Endothelial cell (in vitro differentiated cells): ENCODE measurements at regions not wholly inside any gene's neighbourhood (a gene's known extent, or its start where the extent isn't known, plus 50 kb on each side); places are given as distances from the start of the nearest gene placed in this dataset.

Experiments used
- DNase-seq: peaks from one replicate; pipeline ENCODE4 v3.0.0; 2021; ENCODE audit warnings: low spot score
- H3K27ac Mint-ChIP-seq: one replicate; pipeline ENCODE4 v1.8.0; 2021; ENCODE audit warnings: mixed read lengths, inconsistent platforms; ENCODE audit not compliant: unreplicated experiment
- H3K27me3 Mint-ChIP-seq: one replicate; pipeline ENCODE4 v1.8.0; 2021; ENCODE audit warnings: mild to moderate bottlenecking, moderate library complexity, mixed read lengths, inconsistent platforms; ENCODE audit not compliant: unreplicated experiment
- H3K36me3 Mint-ChIP-seq: one replicate; pipeline ENCODE4 v1.8.0; 2021; ENCODE audit warnings: mild to moderate bottlenecking, low read depth, mixed read lengths, inconsistent platforms; ENCODE audit not compliant: unreplicated experiment
- H3K4me1 Mint-ChIP-seq: one replicate; pipeline ENCODE4 v1.8.0; 2021; ENCODE audit warnings: mild to moderate bottlenecking, mixed read lengths, inconsistent platforms; ENCODE audit not compliant: unreplicated experiment
- H3K4me3 Mint-ChIP-seq: one replicate; pipeline ENCODE4 v1.8.0; 2021; ENCODE audit warnings: mild to moderate bottlenecking, mixed read lengths, inconsistent platforms; ENCODE audit not compliant: unreplicated experiment
- H3K9me3 Mint-ChIP-seq: one replicate; pipeline ENCODE4 v1.8.0; 2021; ENCODE audit warnings: mixed read lengths, inconsistent platforms; ENCODE audit not compliant: unreplicated experiment
- TF ChIP-seq, protein P1 (sequence below): fragments of 200-600 bp; sonication (generic); IDR thresholded peaks from one replicate; pipeline ENCODE4 v1.5.0; 2021; ENCODE audit warnings: antibody characterized with exemption; ENCODE audit not compliant: unreplicated experiment

DNA sequence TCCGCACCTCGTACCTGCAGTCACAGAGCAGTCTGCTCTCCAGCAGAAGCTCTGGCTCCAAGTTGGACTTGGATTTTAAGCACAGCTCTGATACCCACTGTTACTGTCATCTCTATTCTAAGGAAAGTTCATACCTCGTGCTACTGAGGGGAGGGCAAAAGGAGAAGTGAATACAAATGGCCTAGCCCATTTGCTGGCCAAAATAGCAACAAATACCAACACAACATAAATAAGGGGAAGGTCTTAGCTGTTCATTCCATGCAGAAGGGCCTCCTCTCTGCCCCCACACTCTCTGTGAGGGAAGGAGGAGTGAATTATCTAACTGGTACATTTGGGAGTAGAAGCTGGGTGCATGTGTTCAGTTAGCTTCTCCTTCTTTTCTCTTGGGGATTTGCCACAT is 739.4 kb upstream of the RAB6C start:
- H3K4me1 Mint-ChIP-seq, result peaks cover 11% of the 10 kb centered on the region
- TF ChIP-seq, protein P1, sequence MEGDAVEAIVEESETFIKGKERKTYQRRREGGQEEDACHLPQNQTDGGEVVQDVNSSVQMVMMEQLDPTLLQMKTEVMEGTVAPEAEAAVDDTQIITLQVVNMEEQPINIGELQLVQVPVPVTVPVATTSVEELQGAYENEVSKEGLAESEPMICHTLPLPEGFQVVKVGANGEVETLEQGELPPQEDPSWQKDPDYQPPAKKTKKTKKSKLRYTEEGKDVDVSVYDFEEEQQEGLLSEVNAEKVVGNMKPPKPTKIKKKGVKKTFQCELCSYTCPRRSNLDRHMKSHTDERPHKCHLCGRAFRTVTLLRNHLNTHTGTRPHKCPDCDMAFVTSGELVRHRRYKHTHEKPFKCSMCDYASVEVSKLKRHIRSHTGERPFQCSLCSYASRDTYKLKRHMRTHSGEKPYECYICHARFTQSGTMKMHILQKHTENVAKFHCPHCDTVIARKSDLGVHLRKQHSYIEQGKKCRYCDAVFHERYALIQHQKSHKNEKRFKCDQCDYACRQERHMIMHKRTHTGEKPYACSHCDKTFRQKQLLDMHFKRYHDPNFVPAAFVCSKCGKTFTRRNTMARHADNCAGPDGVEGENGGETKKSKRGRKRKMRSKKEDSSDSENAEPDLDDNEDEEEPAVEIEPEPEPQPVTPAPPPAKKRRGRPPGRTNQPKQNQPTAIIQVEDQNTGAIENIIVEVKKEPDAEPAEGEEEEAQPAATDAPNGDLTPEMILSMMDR, result no peak
- no peak for DNase-seq
- no peak overlapping the region for H3K27ac Mint-ChIP-seq
- H3K4me3 Mint-ChIP-seq, result no peak overlapping the region
- H3K36me3 Mint-ChIP-seq, result peaks cover 8% of the 10 kb centered on the region
- H3K27me3 Mint-ChIP-seq, result peaks cover 4% of the 10 kb centered on the region
- no peaks in the 10 kb centered on the region for H3K9me3 Mint-ChIP-seq

DNA sequence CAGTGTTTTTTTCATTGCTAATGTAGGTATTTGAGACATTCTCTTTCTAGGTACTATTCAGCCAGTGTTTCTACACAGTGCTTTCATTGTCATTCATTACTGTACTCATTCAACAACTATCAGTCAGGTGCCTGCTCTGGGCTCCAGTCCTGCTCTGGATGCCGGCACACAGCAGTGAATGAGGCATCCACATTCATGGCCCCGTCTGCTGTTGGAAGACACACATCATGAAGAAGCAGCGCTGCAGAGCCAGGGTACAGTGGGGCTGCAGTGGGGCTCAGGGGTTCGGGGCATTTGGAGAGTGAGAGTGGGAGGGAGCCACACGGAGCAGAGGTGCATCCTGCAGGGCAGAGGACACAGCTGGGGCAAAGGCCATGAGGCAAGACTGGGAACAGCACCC is 737.2 kb upstream of the RAB6C start:
- DNase-seq, result no peak
- peaks cover 11% of the 10 kb centered on the region for H3K4me1 Mint-ChIP-seq
- no peaks in the 10 kb centered on the region for H3K36me3 Mint-ChIP-seq
- H3K4me3 Mint-ChIP-seq, result no peak overlapping the region
- peaks cover 2% of the 10 kb centered on the region for H3K27me3 Mint-ChIP-seq
- H3K9me3 Mint-ChIP-seq, result no peaks in the 10 kb centered on the region
- TF ChIP-seq, protein P1, result no peak
- H3K27ac Mint-ChIP-seq, result no peak overlapping the region

DNA sequence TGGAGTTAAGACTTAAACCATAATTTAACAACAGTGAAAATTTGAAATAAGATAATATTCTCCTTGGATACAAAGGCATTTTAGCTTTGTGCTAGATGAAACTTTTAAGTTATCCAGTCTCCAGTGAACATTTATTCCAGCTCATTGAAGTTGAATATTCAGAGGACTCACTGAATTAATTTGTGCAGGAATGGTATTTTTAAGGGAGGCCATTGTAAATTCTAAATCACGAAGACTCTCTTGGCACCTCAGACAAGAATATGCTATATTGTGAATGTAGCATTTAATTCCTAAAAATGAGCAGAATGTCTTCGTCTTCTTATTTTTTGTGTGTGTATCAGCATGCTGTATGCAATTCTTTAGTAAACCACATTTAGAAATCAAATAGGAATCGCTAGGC is 731.7 kb upstream of the RAB6C start:
- no peak overlapping the region for H3K4me3 Mint-ChIP-seq
- H3K4me1 Mint-ChIP-seq, result no peaks in the 10 kb centered on the region
- H3K27me3 Mint-ChIP-seq, result no peaks in the 10 kb centered on the region
- H3K27ac Mint-ChIP-seq, result no peak overlapping the region
- no peak for DNase-seq
- no peaks in the 10 kb centered on the region for H3K9me3 Mint-ChIP-seq
- H3K36me3 Mint-ChIP-seq, result no peaks in the 10 kb centered on the region
- TF ChIP-seq, protein P1, result no peak

DNA sequence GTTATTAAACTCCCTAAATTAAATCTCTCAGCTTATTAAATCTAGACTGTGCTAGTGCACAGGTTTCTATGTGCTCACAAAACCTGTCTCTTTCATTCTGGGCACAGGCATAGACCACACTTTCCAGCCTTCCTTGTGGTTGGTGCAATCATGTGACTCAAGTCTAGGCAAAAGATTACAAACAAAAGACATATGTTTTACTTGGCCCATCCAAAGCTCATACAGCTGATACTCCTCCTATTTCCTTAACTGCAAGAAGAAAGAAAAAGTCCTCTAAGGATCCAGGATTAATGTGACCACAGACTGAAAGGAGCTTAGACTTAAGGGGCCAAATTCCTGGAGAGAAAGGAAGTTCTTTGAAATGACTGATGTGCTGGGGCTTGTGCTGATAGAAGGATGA is 731.3 kb upstream of the RAB6C start:
- H3K9me3 Mint-ChIP-seq, result no peaks in the 10 kb centered on the region

DNA sequence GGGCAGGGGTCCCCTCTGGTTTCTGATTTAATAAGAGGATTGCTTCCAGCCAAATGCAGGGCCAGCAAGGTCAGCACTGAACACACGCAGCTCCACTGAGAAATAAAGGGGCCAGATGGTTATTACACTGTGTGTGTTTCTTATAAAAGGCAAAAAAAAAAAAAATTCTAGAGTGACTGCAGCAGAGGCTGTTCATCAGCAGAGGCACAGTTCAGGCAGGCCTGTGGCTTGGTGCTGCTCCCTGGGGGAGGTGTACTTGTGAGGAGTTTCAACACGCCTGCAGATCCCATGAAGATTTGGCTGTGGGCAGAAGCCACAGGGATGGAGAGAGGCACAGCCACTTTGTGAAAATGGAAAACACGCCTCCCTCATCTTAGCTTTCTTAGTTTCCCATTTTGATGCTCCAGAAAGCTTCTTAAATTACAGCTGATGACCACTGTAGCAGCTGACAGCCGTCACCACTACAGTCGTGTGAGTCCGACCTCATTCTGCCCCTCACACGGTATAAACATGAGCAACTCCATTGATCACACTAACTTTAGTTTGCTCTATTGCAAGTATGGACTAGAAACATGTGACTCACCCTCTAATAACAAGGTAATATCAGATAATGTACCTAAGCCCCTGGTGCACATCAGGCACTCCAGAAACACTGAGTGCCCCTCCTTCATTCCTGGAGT is 726.5 kb upstream of the RAB6C start:
- TF ChIP-seq, protein P1, result no peak
- no peak for DNase-seq
- no peaks in the 10 kb centered on the region for H3K4me1 Mint-ChIP-seq
- no peak overlapping the region for H3K4me3 Mint-ChIP-seq
- no peaks in the 10 kb centered on the region for H3K9me3 Mint-ChIP-seq
- H3K27ac Mint-ChIP-seq, result no peak overlapping the region
- no peaks in the 10 kb centered on the region for H3K36me3 Mint-ChIP-seq
- no peaks in the 10 kb centered on the region for H3K27me3 Mint-ChIP-seq

More for the DNA sequence above, 731.3 kb upstream of the RAB6C start:
- Mint-ChIP-seq H3K4me1 (no peaks in the 10 kb centered on the region), H3K27ac (no peak overlapping the region), H3K4me3 (no peak overlapping the region), H3K36me3 (no peaks in the 10 kb centered on the region), H3K27me3 (no peaks in the 10 kb centered on the region)
- TF ChIP-seq, protein P1, result no peak
- no peak for DNase-seq
